HCT116 (cell line): ENCODE measurements at regions not wholly inside any gene's neighbourhood (a gene's known extent, or its start where the extent isn't known, plus 50 kb on each side); places are given as distances from the start of the nearest gene placed in this dataset.

Experiments
- ATAC-seq: fragments of 200-7000 bp; cut with Tn5 transposase; 2 replicates; pipeline ENCODE4 v1.9.1; 2020; ENCODE audit warnings: mild to moderate bottlenecking, moderate library complexity
- BruUV-seq: library from RNA; stranded (reverse); fragments of 400-500 nt; replicated peaks from 2 replicates; lab custom pipeline; 2021; lab: Mats Ljungman, UMichigan
- CTCF ChIA-PET: fragments of 300-600 bp; sonication (Branson Sonifier 250); formaldehyde crosslinking; loops from one replicate; lab custom pipeline; 2021; ENCODE audit warnings: antibody characterized with exemption; lab: Charles Lee
- POLR2A ChIA-PET: fragments of 300-600, 350-600 bp; sonication (Branson Sonifier 250); formaldehyde crosslinking; loops from one replicate; lab custom pipeline; 2021; ENCODE audit warnings: antibody characterized with exemption; lab: Charles Lee
- RAD21 ChIA-PET, 2 experiments: fragments of 300-600 bp; sonication (Branson Sonifier 250); formaldehyde crosslinking; loops; one replicate each; lab custom pipeline; 2023; ENCODE audit warnings: low total read pairs in 2 of 2; ENCODE audit not compliant: uncharacterized antibody in 2 of 2, unreplicated experiment in 2 of 2, low non-redundant PET in 1 of 2; lab: Charles Lee
- DNase-seq: peaks from one replicate; pipeline ENCODE4 v3.0.0-alpha.2; 2010; ENCODE audit warnings: low read depth, low spot score
- H2AFZ ChIP-seq: fragments of 200-600 bp; shearing (Covaris generic), sonication (generic); 2 replicates; pipeline ENCODE4 v1.6.1; 2017; ENCODE audit warnings: low read depth, mixed run types, mixed read lengths, antibody characterized with exemption, low read length; ENCODE audit not compliant: poor library complexity, severe bottlenecking
- H3K27ac ChIP-seq: 2 replicates; pipeline ENCODE4 v1.5.1; 2012; ENCODE audit warnings: low read depth, low read length
- H3K27me3 ChIP-seq: fragments of 200-600 bp; sonication (generic); 2 replicates; pipeline ENCODE4 v1.6.1; 2016; ENCODE audit warnings: mixed run types, low read length, mixed read lengths; ENCODE audit not compliant: insufficient read depth
- H3K36me3 ChIP-seq, 2 experiments: fragments of 200-500 bp in 1 of 2; fragments of 200-600 bp in 1 of 2; sonication (Bioruptor generic) in 1 of 2; sonication (generic) in 1 of 2; 2 replicates each; pipeline versions ENCODE4 v1.5.1 to v1.6.1; 2014 to 2016; ENCODE audit warnings: low read length in 2 of 2, inconsistent platforms in 1 of 2, mixed read lengths in 1 of 2, mixed run types in 1 of 2; ENCODE audit not compliant: insufficient read depth in 2 of 2, control insufficient read depth in 1 of 2
- H3K4me1 ChIP-seq, 2 experiments: fragments of 200-600 bp in 1 of 2; sonication (generic) in 1 of 2; 2 replicates each; pipeline versions ENCODE4 v1.5.1 to v1.6.1; 2012 to 2017; ENCODE audit warnings: low read length in 2 of 2, inconsistent platforms in 1 of 2, mild to moderate bottlenecking in 1 of 2, mixed read lengths in 1 of 2, mixed run types in 1 of 2, moderate library complexity in 1 of 2; ENCODE audit not compliant: insufficient read depth in 2 of 2, control insufficient read depth in 1 of 2
- H3K4me2 ChIP-seq: fragments of 200-600 bp; sonication (generic); 2 replicates; pipeline ENCODE4 v1.6.1; 2017; ENCODE audit warnings: mixed run types, low read length, mixed read lengths
- H3K4me3 ChIP-seq, 2 experiments: fragments of 200-600 bp in 1 of 2; sonication (generic) in 1 of 2; replicated peaks in 1 of 2; 2 replicates each; pipeline ENCODE4 v1.5.1; 2011 to 2016; ENCODE audit warnings: low read length in 2 of 2, control low read depth in 1 of 2, low read depth in 1 of 2, mild to moderate bottlenecking in 1 of 2, mixed read lengths in 1 of 2, mixed run types in 1 of 2
- H3K79me2 ChIP-seq: fragments of 200-600 bp; sonication (generic); 2 replicates; pipeline ENCODE4 v1.6.1; 2017; ENCODE audit warnings: mild to moderate bottlenecking, mixed run types, low read length, moderate library complexity, mixed read lengths; ENCODE audit not compliant: insufficient read depth
- H3K9ac ChIP-seq: fragments of 200-600 bp; sonication (generic); 2 replicates; pipeline ENCODE4 v1.6.1; 2016; ENCODE audit warnings: low read length, mixed read lengths
- H3K9me2 ChIP-seq: fragments of 200-600 bp; sonication (generic), shearing (Covaris generic); 2 replicates; pipeline ENCODE4 v1.6.1; 2017; ENCODE audit warnings: mixed run types, mild to moderate bottlenecking, moderate library complexity; ENCODE audit not compliant: insufficient read depth
- H3K9me3 ChIP-seq, 2 experiments: fragments of 200-500 bp in 1 of 2; fragments of 200-600 bp in 1 of 2; sonication (Bioruptor generic) in 1 of 2; sonication (generic) in 1 of 2; 2 replicates each; pipeline ENCODE4 v1.6.1; 2014 to 2017; ENCODE audit warnings: low read length in 2 of 2, mixed read lengths in 2 of 2, inconsistent platforms in 1 of 2, low read depth in 1 of 2, mild to moderate bottlenecking in 1 of 2, mixed run types in 1 of 2, moderate library complexity in 1 of 2; ENCODE audit not compliant: control insufficient read depth in 1 of 2, insufficient read depth in 1 of 2
- H4K20me1 ChIP-seq: fragments of 200-600 bp; sonication (generic), shearing (Covaris generic); 2 replicates; pipeline ENCODE4 v1.6.1; 2017; ENCODE audit warnings: mixed run types, mild to moderate bottlenecking, moderate library complexity; ENCODE audit not compliant: insufficient read depth
- EGR1 ChIP-seq: IDR thresholded peaks from 2 replicates; pipeline ENCODE4 v1.6.1; 2012; ENCODE audit warnings: low read depth
- EZH2 ChIP-seq: fragments of 200-600 bp; sonication (generic); IDR thresholded peaks from 2 replicates; pipeline ENCODE4 v1.6.1; 2017; ENCODE audit warnings: antibody characterized with exemption, mixed run types
- REST ChIP-seq: IDR thresholded peaks from 2 replicates; pipeline ENCODE4 v1.6.1; 2012; ENCODE audit warnings: low read depth
- SRF ChIP-seq: IDR thresholded peaks from 2 replicates; pipeline ENCODE4 v1.6.1; 2012; ENCODE audit warnings: low read depth
- TCF7L2 ChIP-seq: IDR thresholded peaks from 2 replicates; pipeline ENCODE4 v1.7.0; 2011; ENCODE audit warnings: borderline replicate concordance, inconsistent platforms; ENCODE audit not compliant: insufficient read depth, insufficient read length; ENCODE audit errors: extremely low read depth
- intact Hi-C: fragments of 100-400 bp; cut with micrococcal nuclease; formaldehyde crosslinking; loops from 2 replicates; pipeline ENCODE4 v1.10.0; 2022
- TF ChIP-seq, protein P1 (sequence below): IDR thresholded peaks from 2 replicates; pipeline ENCODE4 v1.6.1; 2012
- TF ChIP-seq, protein P2 (sequence below), 3 experiments: fragments of 200-600 bp in 1 of 3; sonication (generic) in 1 of 3; IDR thresholded peaks in 2 of 3; conservative IDR thresholded peaks in 1 of 3; 2 replicates each; pipeline ENCODE4 v1.5.1; 2012 to 2017; ENCODE audit warnings: low read depth in 2 of 3, low read length in 2 of 3, antibody characterized with exemption in 1 of 3, borderline replicate concordance in 1 of 3, control low read depth in 1 of 3, mild to moderate bottlenecking in 1 of 3, mixed read lengths in 1 of 3, mixed run types in 1 of 3, moderate library complexity in 1 of 3; ENCODE audit not compliant: insufficient read depth in 1 of 3

- H3K9me3 ChIP-seq = no peaks in the 10 kb centered on the region
- H3K4me2 ChIP-seq = no peak overlapping the region
- H3K79me2 ChIP-seq = no peaks in the 10 kb centered on the region
- H2AFZ ChIP-seq = no peak overlapping the region
- intact Hi-C loops = no loop called here
- H4K20me1 ChIP-seq = no peaks in the 10 kb centered on the region
- H3K4me3 ChIP-seq = no peak overlapping the region
- H3K27me3 ChIP-seq = peaks cover 4% of the 10 kb centered on the region; the same call in 1 of the 2 replicates
- no peaks in the 10 kb centered on the region for H3K9me2 ChIP-seq
- H3K36me3 ChIP-seq = no peaks in the 10 kb centered on the region
- H3K4me1 ChIP-seq = no peaks in the 10 kb centered on the region
- H3K27ac ChIP-seq = no peak overlapping the region
- ATAC-seq (no peak), DNase-seq (no peak)
- no peak overlapping the region for H3K9ac ChIP-seq
- POLR2A ChIA-PET = no interaction called here
- BruUV-seq = no TSS peak
- TF ChIP-seq SRF = no peak
- no peak for TF ChIP-seq REST
- RAD21 ChIA-PET = no interaction called here
- CTCF ChIA-PET = no interaction called here
Measured at GRCh38 chr4:81359207-81359606, 112.5 kb downstream of the RASGEF1B start.

GRCh38 chr4:81358154-81358553 lies 113.6 kb downstream of the RASGEF1B start:
- peaks cover 6% of the 10 kb centered on the region for H3K27me3 ChIP-seq
- TF ChIP-seq, protein P1, sequence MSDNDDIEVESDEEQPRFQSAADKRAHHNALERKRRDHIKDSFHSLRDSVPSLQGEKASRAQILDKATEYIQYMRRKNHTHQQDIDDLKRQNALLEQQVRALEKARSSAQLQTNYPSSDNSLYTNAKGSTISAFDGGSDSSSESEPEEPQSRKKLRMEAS = no peak
- TF ChIP-seq, protein P2, sequence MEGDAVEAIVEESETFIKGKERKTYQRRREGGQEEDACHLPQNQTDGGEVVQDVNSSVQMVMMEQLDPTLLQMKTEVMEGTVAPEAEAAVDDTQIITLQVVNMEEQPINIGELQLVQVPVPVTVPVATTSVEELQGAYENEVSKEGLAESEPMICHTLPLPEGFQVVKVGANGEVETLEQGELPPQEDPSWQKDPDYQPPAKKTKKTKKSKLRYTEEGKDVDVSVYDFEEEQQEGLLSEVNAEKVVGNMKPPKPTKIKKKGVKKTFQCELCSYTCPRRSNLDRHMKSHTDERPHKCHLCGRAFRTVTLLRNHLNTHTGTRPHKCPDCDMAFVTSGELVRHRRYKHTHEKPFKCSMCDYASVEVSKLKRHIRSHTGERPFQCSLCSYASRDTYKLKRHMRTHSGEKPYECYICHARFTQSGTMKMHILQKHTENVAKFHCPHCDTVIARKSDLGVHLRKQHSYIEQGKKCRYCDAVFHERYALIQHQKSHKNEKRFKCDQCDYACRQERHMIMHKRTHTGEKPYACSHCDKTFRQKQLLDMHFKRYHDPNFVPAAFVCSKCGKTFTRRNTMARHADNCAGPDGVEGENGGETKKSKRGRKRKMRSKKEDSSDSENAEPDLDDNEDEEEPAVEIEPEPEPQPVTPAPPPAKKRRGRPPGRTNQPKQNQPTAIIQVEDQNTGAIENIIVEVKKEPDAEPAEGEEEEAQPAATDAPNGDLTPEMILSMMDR (IDR thresholded peaks at IDR 0.05 in 2 of 3, conservative IDR thresholded peaks at IDR 0.05 in 1 of 3; ENCODE audit: borderline replicate concordance in 1 of 3, insufficient read depth in 1 of 3, low read depth in 2 of 3, low read length in 2 of 3) = no peak
- TF ChIP-seq TCF7L2 = no peak
- no peak for TF ChIP-seq EZH2
- no peak for TF ChIP-seq EGR1
- TF ChIP-seq, all 23 proteins: peak for 0
- H3K27ac ChIP-seq = no peak overlapping the region
- no peaks in the 10 kb centered on the region for H3K9me2 ChIP-seq
- no TSS peak for BruUV-seq
- ChIA-PET CTCF (no interaction called here), POLR2A (no interaction called here), RAD21 (no interaction called here)
- H3K4me2 ChIP-seq = no peak overlapping the region
- no peak overlapping the region for H2AFZ ChIP-seq
- DNase-seq = no peak
- H3K4me3 ChIP-seq = no peak overlapping the region
- H3K9ac ChIP-seq = no peak overlapping the region
- no peak for ATAC-seq
- no peaks in the 10 kb centered on the region for H4K20me1 ChIP-seq
- H3K36me3 ChIP-seq = no peaks in the 10 kb centered on the region
- no peaks in the 10 kb centered on the region for H3K79me2 ChIP-seq
- intact Hi-C loops = no loop called here
- H3K4me1 ChIP-seq = no peaks in the 10 kb centered on the region
- H3K9me3 ChIP-seq = no peaks in the 10 kb centered on the region
